Keratinocyte (primary cell): ENCODE measurements at regions not wholly inside any gene's neighbourhood (a gene's known extent, or its start where the extent isn't known, plus 50 kb on each side); places are given as distances from the start of the nearest gene placed in this dataset.

ENCODE experiments used
- DNase-seq: peaks from one replicate; pipeline ENCODE4 v3.0.0-alpha.2; 2011; ENCODE audit warnings: low read depth, missing footprints, low spot score
- FAIRE-seq: peaks from 2 replicates; lab custom pipeline; 2011; peaks lifted over from hg19 to GRCh38; lab: Jason Lieb, UNC
- H2AFZ ChIP-seq: 2 replicates; pipeline ENCODE4 v1.6.0; 2012; ENCODE audit warnings: low read length, control low read depth, inconsistent platforms; ENCODE audit not compliant: control insufficient read depth
- H3K27ac ChIP-seq: 2 replicates; pipeline ENCODE4 v1.5.1; 2011; ENCODE audit warnings: low read length; ENCODE audit not compliant: control insufficient read depth, insufficient read depth
- H3K27me3 ChIP-seq: 3 replicates; pipeline ENCODE4 v1.6.0; 2011; ENCODE audit warnings: low read length; ENCODE audit not compliant: control insufficient read depth, insufficient read depth; ENCODE audit errors: extremely low read depth
- H3K36me3 ChIP-seq, 2 experiments: 2 replicates in 1 of 2; 3 replicates in 1 of 2; pipeline ENCODE4 v1.5.1; 2011; ENCODE audit warnings: low read length in 2 of 2, mild to moderate bottlenecking in 1 of 2; ENCODE audit not compliant: control insufficient read depth in 2 of 2, insufficient read depth in 2 of 2; ENCODE audit errors: extremely low read depth in 1 of 2
- H3K4me1 ChIP-seq: 3 replicates; pipeline ENCODE4 v1.5.1; 2011; ENCODE audit warnings: low read length; ENCODE audit not compliant: control insufficient read depth, insufficient read depth; ENCODE audit errors: extremely low read depth
- H3K4me2 ChIP-seq: 3 replicates; pipeline ENCODE4 v1.6.0; 2011; ENCODE audit warnings: low read depth, low read length; ENCODE audit not compliant: control insufficient read depth, insufficient read depth; ENCODE audit errors: extremely low read depth
- H3K4me3 ChIP-seq, 3 experiments: fragments of 200-600 bp in 1 of 3; sonication (generic) in 1 of 3; 2 replicates in 2 of 3; 3 replicates in 1 of 3; pipeline ENCODE4 v1.5.1; 2011 to 2016; ENCODE audit warnings: low read length in 3 of 3, mild to moderate bottlenecking in 3 of 3, control low read depth in 2 of 3, inconsistent platforms in 1 of 3, low read depth in 1 of 3, mixed read lengths in 1 of 3, mixed run types in 1 of 3, moderate library complexity in 1 of 3; ENCODE audit not compliant: control insufficient read depth in 2 of 3, insufficient read depth in 2 of 3; ENCODE audit errors: extremely low read depth in 1 of 3
- H3K79me2 ChIP-seq: 2 replicates; pipeline ENCODE4 v1.6.0; 2012; ENCODE audit warnings: low read length; ENCODE audit not compliant: control insufficient read depth, insufficient read depth
- H3K9ac ChIP-seq: 3 replicates; pipeline ENCODE4 v1.6.0; 2011; ENCODE audit warnings: low read length; ENCODE audit not compliant: control insufficient read depth, insufficient read depth; ENCODE audit errors: extremely low read depth
- H3K9me1 ChIP-seq: 3 replicates; pipeline ENCODE4 v1.6.0; 2011; ENCODE audit warnings: low read length; ENCODE audit not compliant: control insufficient read depth, insufficient read depth; ENCODE audit errors: extremely low read depth
- H3K9me3 ChIP-seq: 2 replicates; pipeline ENCODE4 v1.5.1; 2012; ENCODE audit warnings: low read depth, low read length; ENCODE audit not compliant: control insufficient read depth
- H4K20me1 ChIP-seq: 3 replicates; pipeline ENCODE4 v1.6.0; 2011; ENCODE audit warnings: low read length; ENCODE audit not compliant: control insufficient read depth, insufficient read depth; ENCODE audit errors: extremely low read depth
- EZH2 ChIP-seq: IDR thresholded peaks from one replicate; pipeline ENCODE4 v1.6.1; 2012; ENCODE audit warnings: inconsistent platforms, mild to moderate bottlenecking, low read length, moderate library complexity
- dilution Hi-C: fragments of 300-500 bp; cut with MboI; formaldehyde crosslinking; loops from one replicate; pipeline ENCODE4 v1.7.0; 2020; ENCODE audit warnings: low sequenced_read_pairs; ENCODE audit not compliant: extremely low pct_ligation_motif_present
- TF ChIP-seq, protein P1 (sequence below), 3 experiments: IDR thresholded peaks in 1 of 3; conservative IDR thresholded peaks in 1 of 3; optimal IDR thresholded peaks in 1 of 3; 2 replicates in 2 of 3; 3 replicates in 1 of 3; pipeline versions ENCODE3 to v1.5.1; 2011; ENCODE audit warnings: low read length in 3 of 3, mild to moderate bottlenecking in 3 of 3, moderate library complexity in 2 of 3, control low read depth in 1 of 3, inconsistent platforms in 1 of 3; ENCODE audit not compliant: insufficient read depth in 2 of 3; ENCODE audit errors: extremely low read depth in 1 of 3

DNA sequence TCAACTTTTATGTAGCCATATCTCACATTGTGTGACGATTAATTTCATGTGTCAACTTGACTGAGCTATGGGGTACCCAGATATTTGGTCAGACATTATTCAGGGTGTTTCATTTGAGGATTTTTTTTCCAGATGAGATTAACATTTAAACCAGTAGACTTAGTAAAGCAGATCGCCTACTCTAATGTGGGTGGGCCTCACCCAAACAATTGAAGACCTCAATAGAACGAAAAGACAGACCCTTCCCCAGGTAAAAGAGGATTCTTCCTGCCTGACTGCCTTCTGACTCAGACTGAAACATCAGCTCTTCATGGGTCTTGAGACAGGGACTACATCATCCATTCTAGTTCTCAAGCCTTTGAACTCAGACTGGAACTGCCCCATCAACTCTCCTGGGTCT lies 231.7 kb upstream of the SASH1 start:
- H3K4me3 ChIP-seq: no peak overlapping the region
- no peaks in the 10 kb centered on the region for H4K20me1 ChIP-seq
- dilution Hi-C loops: no loop called here

DNA sequence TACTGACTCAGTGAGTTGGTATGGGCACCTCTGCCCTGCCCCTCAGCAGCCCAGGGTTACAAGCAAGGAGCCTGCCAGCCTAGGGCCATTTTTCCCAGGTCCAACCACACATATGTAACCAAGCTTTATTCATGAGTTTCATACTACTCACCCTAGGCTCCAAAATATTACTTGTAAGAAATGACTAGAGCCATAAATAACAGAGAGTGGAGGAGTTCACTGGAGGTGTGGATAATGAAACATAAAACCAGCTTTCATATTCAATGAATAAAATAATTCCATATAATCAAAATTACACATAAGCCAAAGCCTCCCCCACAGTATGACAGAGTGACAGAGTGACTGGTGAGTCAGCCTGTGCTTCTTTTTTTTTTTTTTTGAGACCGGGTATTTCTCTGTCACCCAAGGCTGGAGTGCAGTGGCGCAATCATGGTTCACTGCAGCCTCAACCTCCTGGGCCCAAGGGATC lies 229.8 kb upstream of the SASH1 start:
- Histone ChIP-seq H3K36me3 (no peaks in the 10 kb centered on the region), H2AFZ (no peak overlapping the region), H3K4me1 (no peaks in the 10 kb centered on the region), H3K4me2 (no peak overlapping the region), H3K79me2 (no peaks in the 10 kb centered on the region), H3K9me3 (no peaks in the 10 kb centered on the region), H3K9me1 (no peaks in the 10 kb centered on the region), H3K4me3 (no peak overlapping the region), H3K27ac (no peak overlapping the region), H4K20me1 (no peaks in the 10 kb centered on the region), H3K9ac (no peak overlapping the region), H3K27me3 (no peaks in the 10 kb centered on the region)
- FAIRE-seq (no peak), DNase-seq (no peak)
- dilution Hi-C loops: no loop called here
- TF ChIP-seq, protein P1, sequence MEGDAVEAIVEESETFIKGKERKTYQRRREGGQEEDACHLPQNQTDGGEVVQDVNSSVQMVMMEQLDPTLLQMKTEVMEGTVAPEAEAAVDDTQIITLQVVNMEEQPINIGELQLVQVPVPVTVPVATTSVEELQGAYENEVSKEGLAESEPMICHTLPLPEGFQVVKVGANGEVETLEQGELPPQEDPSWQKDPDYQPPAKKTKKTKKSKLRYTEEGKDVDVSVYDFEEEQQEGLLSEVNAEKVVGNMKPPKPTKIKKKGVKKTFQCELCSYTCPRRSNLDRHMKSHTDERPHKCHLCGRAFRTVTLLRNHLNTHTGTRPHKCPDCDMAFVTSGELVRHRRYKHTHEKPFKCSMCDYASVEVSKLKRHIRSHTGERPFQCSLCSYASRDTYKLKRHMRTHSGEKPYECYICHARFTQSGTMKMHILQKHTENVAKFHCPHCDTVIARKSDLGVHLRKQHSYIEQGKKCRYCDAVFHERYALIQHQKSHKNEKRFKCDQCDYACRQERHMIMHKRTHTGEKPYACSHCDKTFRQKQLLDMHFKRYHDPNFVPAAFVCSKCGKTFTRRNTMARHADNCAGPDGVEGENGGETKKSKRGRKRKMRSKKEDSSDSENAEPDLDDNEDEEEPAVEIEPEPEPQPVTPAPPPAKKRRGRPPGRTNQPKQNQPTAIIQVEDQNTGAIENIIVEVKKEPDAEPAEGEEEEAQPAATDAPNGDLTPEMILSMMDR (optimal IDR thresholded peaks at IDR 0.05 in 1 of 3, IDR thresholded peaks at IDR 0.05 in 1 of 3, conservative IDR thresholded peaks at IDR 0.05 in 1 of 3; ENCODE audit: extremely low read depth in 1 of 3, insufficient read depth in 2 of 3, low read length in 3 of 3): no peak
- no peak for TF ChIP-seq EZH2

More for the DNA sequence above, 231.7 kb upstream of the SASH1 start:
- Histone ChIP-seq H3K27ac (no peak overlapping the region), H3K36me3 (no peaks in the 10 kb centered on the region), H3K9ac (no peak overlapping the region), H3K4me2 (no peak overlapping the region), H3K27me3 (no peaks in the 10 kb centered on the region), H3K79me2 (no peaks in the 10 kb centered on the region), H2AFZ (no peak overlapping the region), H3K9me1 (no peaks in the 10 kb centered on the region), H3K9me3 (no peaks in the 10 kb centered on the region), H3K4me1 (no peaks in the 10 kb centered on the region)
- FAIRE-seq (no peak), DNase-seq (no peak)
- TF ChIP-seq EZH2: no peak
- TF ChIP-seq, protein P1 (optimal IDR thresholded peaks at IDR 0.05 in 1 of 3, IDR thresholded peaks at IDR 0.05 in 1 of 3, conservative IDR thresholded peaks at IDR 0.05 in 1 of 3; ENCODE audit: extremely low read depth in 1 of 3, insufficient read depth in 2 of 3, low read length in 3 of 3): no peak
